BJ (cell line): ENCODE measurements at regions not wholly inside any gene's neighbourhood (a gene's known extent, or its start where the extent isn't known, plus 50 kb on each side); places are given as distances from the start of the nearest gene placed in this dataset.
"Not testable (repeated sequence)": the region's sequence is repeated elsewhere in the genome, so short reads cannot be mapped to it uniquely, and the experiment has no call there.

Source experiments
- CTCF ChIA-PET: fragments of 350-600 bp; formaldehyde crosslinking; extraction: SDS; loops from one replicate; lab custom pipeline; 2021; ENCODE audit warnings: antibody characterized with exemption, inconsistent platforms; lab: Yijun Ruan, JAX
- POLR2A ChIA-PET: fragments of 300-600 bp; sonication (Branson Sonifier 250); formaldehyde crosslinking; extraction: SDS; loops from one replicate; lab custom pipeline; 2021; ENCODE audit warnings: antibody characterized with exemption; lab: Charles Lee
- DNase-seq: peaks from one replicate; pipeline ENCODE4 v3.0.0-alpha.2; 2011; ENCODE audit warnings: low read depth
- H3K27me3 ChIP-seq: 2 replicates; pipeline ENCODE4 v1.6.0; 2011; ENCODE audit warnings: low read length; ENCODE audit not compliant: control insufficient read depth, insufficient read depth
- H3K36me3 ChIP-seq: 2 replicates; pipeline ENCODE4 v1.5.1; 2011; ENCODE audit warnings: low read length; ENCODE audit not compliant: control insufficient read depth, insufficient read depth
- H3K4me3 ChIP-seq: 2 replicates; pipeline ENCODE4 v1.5.1; 2011; ENCODE audit warnings: low read depth, mild to moderate bottlenecking, control low read depth, low read length
- TF ChIP-seq, protein P1 (sequence below): IDR thresholded peaks from 2 replicates; pipeline ENCODE4 v1.5.1; 2011; ENCODE audit warnings: low read depth, mild to moderate bottlenecking, control low read depth, inconsistent platforms, low read length, moderate library complexity; ENCODE audit not compliant: insufficient read depth

DNA sequence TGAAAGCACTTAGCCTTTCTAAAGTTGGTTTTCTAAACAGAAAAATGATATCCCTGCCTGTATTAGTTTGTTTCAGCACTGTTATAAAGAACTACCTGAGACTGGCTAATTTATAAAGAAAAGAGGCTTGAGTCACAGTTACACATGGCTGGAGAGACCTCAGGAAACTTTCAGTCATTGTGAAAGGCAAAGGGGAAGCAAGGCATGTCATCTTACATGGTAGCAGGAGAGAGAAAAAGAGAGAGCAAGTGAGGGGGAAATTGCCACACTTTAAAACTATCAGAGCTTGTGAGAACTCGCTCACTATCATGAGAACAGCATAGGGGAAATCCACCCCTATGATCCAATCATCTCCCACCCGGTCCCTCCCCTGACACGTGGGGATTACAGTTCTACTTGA, 64.9 kb downstream of the FAM170A start:
- no peak overlapping the region for H3K4me3 ChIP-seq
- no peaks in the 10 kb centered on the region for H3K27me3 ChIP-seq
- no peaks in the 10 kb centered on the region for H3K36me3 ChIP-seq
- ChIA-PET CTCF (interaction anchor here (0.6 kb wide), 1 partner anchor 188 kb away, joined by 3 read pairs; no protein-coding TSS in a partner anchor), POLR2A (no interaction called here)
- TF ChIP-seq, protein P1, sequence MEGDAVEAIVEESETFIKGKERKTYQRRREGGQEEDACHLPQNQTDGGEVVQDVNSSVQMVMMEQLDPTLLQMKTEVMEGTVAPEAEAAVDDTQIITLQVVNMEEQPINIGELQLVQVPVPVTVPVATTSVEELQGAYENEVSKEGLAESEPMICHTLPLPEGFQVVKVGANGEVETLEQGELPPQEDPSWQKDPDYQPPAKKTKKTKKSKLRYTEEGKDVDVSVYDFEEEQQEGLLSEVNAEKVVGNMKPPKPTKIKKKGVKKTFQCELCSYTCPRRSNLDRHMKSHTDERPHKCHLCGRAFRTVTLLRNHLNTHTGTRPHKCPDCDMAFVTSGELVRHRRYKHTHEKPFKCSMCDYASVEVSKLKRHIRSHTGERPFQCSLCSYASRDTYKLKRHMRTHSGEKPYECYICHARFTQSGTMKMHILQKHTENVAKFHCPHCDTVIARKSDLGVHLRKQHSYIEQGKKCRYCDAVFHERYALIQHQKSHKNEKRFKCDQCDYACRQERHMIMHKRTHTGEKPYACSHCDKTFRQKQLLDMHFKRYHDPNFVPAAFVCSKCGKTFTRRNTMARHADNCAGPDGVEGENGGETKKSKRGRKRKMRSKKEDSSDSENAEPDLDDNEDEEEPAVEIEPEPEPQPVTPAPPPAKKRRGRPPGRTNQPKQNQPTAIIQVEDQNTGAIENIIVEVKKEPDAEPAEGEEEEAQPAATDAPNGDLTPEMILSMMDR = no peak
- no peak for DNase-seq

DNA sequence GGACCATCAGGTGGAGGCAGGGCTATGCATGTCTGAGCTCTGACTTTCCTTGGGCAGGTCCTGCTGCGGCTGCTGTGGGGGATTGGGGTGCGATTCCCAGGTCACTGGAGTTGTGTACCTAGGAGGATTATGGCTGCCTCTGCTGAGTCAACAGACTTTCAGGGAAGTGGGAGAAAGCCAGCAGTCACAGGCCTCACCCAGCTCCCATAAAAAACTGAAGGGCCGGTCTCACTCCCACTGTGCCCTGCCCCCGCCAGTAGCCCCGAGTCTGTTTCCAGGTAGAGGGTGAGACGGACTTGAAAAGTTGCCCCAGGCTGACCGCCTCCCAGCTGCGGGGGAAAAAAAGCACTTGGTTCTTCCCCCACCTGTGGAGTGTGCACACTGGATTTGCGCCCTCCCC, 76.7 kb downstream of the FAM170A start:
- CTCF ChIA-PET = no interaction called here

DNA sequence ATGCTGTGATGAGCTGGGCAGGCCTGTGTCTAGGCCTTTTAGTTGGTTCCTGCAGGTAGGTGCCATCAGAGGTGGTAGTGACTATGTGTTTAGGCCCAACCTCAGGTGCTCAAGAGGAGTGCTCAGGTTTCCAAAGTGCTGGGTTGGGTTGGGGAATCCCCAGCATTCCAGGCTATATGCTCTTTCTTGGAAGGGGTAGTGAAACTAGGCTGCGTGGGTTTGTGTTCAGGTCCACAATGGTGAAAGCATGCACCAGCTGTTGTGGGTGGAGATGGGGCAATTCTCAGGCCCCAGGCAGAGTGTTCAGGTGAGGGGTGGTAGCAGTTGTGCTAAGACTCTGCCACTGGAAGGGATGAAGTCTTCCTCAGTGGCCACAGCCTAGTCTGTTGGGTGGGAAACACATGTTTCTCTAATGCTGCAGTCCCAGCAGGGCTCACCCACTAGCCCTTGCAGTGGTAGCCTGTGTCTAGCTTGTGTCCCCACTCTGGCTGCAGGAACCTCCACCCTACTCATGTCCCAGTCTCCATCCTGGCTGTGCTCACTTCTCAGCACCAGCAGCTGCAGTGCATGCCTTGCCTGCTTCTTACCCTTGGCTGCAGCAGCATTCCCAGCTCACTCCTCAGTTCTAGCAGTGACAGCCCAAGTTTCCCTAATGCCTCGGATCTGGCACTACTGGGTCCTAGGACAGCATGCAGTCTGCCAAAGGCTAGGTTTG, 78.9 kb downstream of the FAM170A start:
- ChIA-PET POLR2A (no interaction called here), CTCF (no interaction called here)
- DNase-seq = no peak
- no peak overlapping the region for H3K4me3 ChIP-seq
- no peaks in the 10 kb centered on the region for H3K36me3 ChIP-seq
- no peaks in the 10 kb centered on the region for H3K27me3 ChIP-seq
- TF ChIP-seq, protein P1 = no peak

More for the DNA sequence above, 76.7 kb downstream of the FAM170A start:
- no peak overlapping the region for H3K4me3 ChIP-seq
- POLR2A ChIA-PET = no interaction called here
- TF ChIP-seq, protein P1 = no peak
- no peaks in the 10 kb centered on the region for H3K36me3 ChIP-seq
- DNase-seq = no peak
- no peaks in the 10 kb centered on the region for H3K27me3 ChIP-seq

DNA sequence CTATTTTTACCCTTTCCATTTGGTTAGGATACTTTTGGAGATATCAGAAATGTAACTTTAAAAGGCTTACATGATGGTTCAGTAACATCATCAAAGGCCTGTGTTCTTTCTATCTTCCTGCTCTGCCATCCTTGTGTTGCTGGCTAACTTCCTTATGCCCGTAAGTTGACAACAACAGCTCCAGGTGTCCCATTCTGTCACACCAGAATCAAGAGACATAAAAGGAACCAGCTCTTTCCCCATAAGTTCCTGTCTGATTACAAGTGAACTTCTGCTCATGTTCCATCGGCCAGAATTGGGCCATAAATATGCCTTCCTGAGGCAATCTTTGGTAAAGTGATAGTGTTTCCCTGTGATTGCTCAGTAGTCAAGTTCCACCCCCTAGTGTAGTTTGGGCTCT, 92.4 kb downstream of the FAM170A start:
- TF ChIP-seq, protein P1 = no peak
- CTCF ChIA-PET = no interaction called here

DNA sequence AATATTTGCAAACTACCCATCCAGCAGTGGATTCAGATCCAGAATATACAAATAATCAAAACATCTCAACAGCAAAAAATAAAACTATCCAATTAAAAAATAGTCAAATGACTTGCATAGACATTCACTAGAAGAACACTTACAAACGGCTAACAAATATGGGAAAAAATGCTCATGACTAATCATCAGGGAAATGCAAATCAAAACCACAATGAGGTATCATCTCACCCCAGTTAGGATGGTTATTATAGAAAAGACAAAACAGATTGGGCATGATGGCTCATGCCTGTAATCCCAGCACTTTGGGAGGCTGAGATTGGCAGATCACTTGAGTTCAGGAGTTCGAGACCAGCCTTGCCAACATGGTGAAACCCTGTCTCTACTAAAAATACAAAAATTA, 95.9 kb downstream of the FAM170A start:
- DNase-seq, H3K4me3 ChIP-seq, H3K36me3 ChIP-seq, H3K27me3 ChIP-seq, POLR2A ChIA-PET, CTCF ChIA-PET: not testable (repeated sequence)

More for the DNA sequence above, 92.4 kb downstream of the FAM170A start:
- POLR2A ChIA-PET = no interaction called here
- Histone ChIP-seq H3K4me3 (no peak overlapping the region), H3K27me3 (no peaks in the 10 kb centered on the region), H3K36me3 (no peaks in the 10 kb centered on the region)
- no peak for DNase-seq

DNA sequence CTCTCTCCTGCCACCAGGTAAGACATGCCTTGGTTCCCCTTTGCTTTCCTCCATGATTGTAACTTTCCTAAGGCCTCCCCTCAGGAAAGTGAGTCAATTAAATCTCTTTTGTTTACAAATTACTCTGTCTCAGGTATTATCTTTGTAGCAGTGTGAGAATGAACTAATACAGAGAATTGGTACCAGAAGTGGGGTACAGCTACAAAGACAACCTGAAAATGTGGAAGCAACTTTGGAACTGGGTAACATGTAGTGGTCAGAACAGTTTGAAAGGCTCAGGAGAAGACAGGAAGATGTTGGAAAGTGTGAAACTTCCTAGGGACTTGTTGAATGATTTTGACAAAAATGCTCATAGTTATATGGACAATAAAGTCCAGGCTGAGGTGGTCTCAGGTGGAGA, 97.2 kb downstream of the FAM170A start:
- H3K27me3 ChIP-seq = no peaks in the 10 kb centered on the region
- TF ChIP-seq, protein P1 = no peak
- ChIA-PET CTCF (no interaction called here), POLR2A (no interaction called here)
- H3K4me3 ChIP-seq = no peak overlapping the region
- no peaks in the 10 kb centered on the region for H3K36me3 ChIP-seq
- DNase-seq = no peak
